ENCODE measurements at regions not wholly inside any gene's neighbourhood (a gene's known extent, or its start where the extent isn't known, plus 50 kb on each side); places are given as distances from the start of the nearest gene placed in this dataset.

- TF ChIP-seq CTCF (IDR thresholded peaks at IDR 0.05 in 4 of 5, conservative IDR thresholded peaks at IDR 0.05 in 1 of 5) = no peak
- no peak for TF ChIP-seq POLR2A (IDR thresholded peaks at IDR 0.05)
These were observed 814.2 kb downstream of the PDHA2 start for GRCh38 chr4:96654045-96654444.
